IMR-90 (cell line): ENCODE measurements at regions not wholly inside any gene's neighbourhood (a gene's known extent, or its start where the extent isn't known, plus 50 kb on each side); places are given as distances from the start of the nearest gene placed in this dataset.

Experiments used
- ATAC-seq: fragments of 200-7000 bp; cut with Tn5 transposase; 2 replicates; pipeline ENCODE4 v1.9.1; 2020; ENCODE audit warnings: low read depth, mild to moderate bottlenecking, moderate library complexity
- BruUV-seq: library from RNA; stranded (reverse); fragments of 400-500 nt; replicated peaks from 2 replicates; lab custom pipeline; 2021; lab: Mats Ljungman, UMichigan
- CTCF ChIA-PET: fragments of 300-600 bp; formaldehyde crosslinking; extraction: SDS; loops from one replicate; lab custom pipeline; 2021; ENCODE audit warnings: antibody characterized with exemption; lab: Yijun Ruan, JAX
- POLR2A ChIA-PET: fragments of 300-600 bp; sonication (Branson Sonifier 250); formaldehyde crosslinking; loops from one replicate; lab custom pipeline; 2022; ENCODE audit warnings: antibody characterized with exemption; ENCODE audit not compliant: unreplicated experiment; lab: Charles Lee
- DNase-seq: peaks from one replicate; pipeline ENCODE4 v3.0.0; 2013
- H2AFZ ChIP-seq: replicated peaks from 2 replicates; pipeline ENCODE3; 2013; ENCODE audit warnings: low read length, mild to moderate bottlenecking; ENCODE audit not compliant: poor library complexity
- H2AK5ac ChIP-seq: 2 replicates; pipeline ENCODE4 v1.6.1; 2013; ENCODE audit warnings: low read depth, low read length, inconsistent platforms
- H2AK9ac ChIP-seq: replicated peaks from 2 replicates; pipeline ENCODE3; 2013; ENCODE audit warnings: mild to moderate bottlenecking, low read depth, low read length, moderate library complexity; ENCODE audit not compliant: poor library complexity
- H2BK120ac ChIP-seq: 2 replicates; pipeline ENCODE4 v1.6.1; 2013; ENCODE audit warnings: low read depth, low read length, inconsistent platforms
- H2BK15ac ChIP-seq: 3 replicates; pipeline ENCODE4 v1.6.1; 2013; ENCODE audit warnings: low read depth, low read length, inconsistent platforms
- H2BK20ac ChIP-seq: 2 replicates; pipeline ENCODE4 v1.6.1; 2013; ENCODE audit warnings: low read depth, mild to moderate bottlenecking, inconsistent platforms, low read length, moderate library complexity
- H2BK5ac ChIP-seq: 2 replicates; pipeline ENCODE4 v1.6.1; 2013; ENCODE audit warnings: mild to moderate bottlenecking, low read depth, low read length, inconsistent platforms; ENCODE audit not compliant: poor library complexity, severe bottlenecking
- H3K14ac ChIP-seq: replicated peaks from 2 replicates; pipeline ENCODE4 v1.6.1; 2013; ENCODE audit warnings: low read depth, low read length, inconsistent platforms
- H3K18ac ChIP-seq: 2 replicates; pipeline ENCODE4 v1.6.1; 2013; ENCODE audit warnings: low read depth, low read length, control low read depth
- H3K23ac ChIP-seq: 2 replicates; pipeline ENCODE4 v1.6.1; 2013; ENCODE audit warnings: low read depth, low read length, inconsistent platforms
- H3K27ac ChIP-seq: 2 replicates; pipeline ENCODE4 v1.5.1; 2013; ENCODE audit warnings: mild to moderate bottlenecking, control low read depth, low read length; ENCODE audit not compliant: insufficient read depth
- H3K27me3 ChIP-seq: 2 replicates; pipeline ENCODE4 v1.6.1; 2013; ENCODE audit warnings: low read length; ENCODE audit not compliant: control insufficient read depth, insufficient read depth
- H3K36me3 ChIP-seq: 2 replicates; pipeline ENCODE4 v1.6.1; 2013; ENCODE audit warnings: low read length, mixed read lengths; ENCODE audit not compliant: control insufficient read depth, insufficient read depth
- H3K4ac ChIP-seq: 2 replicates; pipeline ENCODE4 v1.6.1; 2013; ENCODE audit warnings: low read depth, low read length, inconsistent platforms
- H3K4me1 ChIP-seq: 2 replicates; pipeline ENCODE4 v1.6.1; 2013; ENCODE audit warnings: low read length, mixed read lengths; ENCODE audit not compliant: control insufficient read depth, insufficient read depth
- H3K4me2 ChIP-seq: 2 replicates; pipeline ENCODE4 v1.6.1; 2013; ENCODE audit warnings: low read depth, mild to moderate bottlenecking, control low read depth, low read length, moderate library complexity
- H3K4me3 ChIP-seq: 2 replicates; pipeline ENCODE4 v1.5.1; 2013; ENCODE audit warnings: low read depth, mild to moderate bottlenecking, control low read depth, low read length, moderate library complexity; ENCODE audit not compliant: insufficient read depth
- H3K56ac ChIP-seq: 2 replicates; pipeline ENCODE4 v1.6.1; 2013; ENCODE audit warnings: low read length, inconsistent platforms; ENCODE audit not compliant: insufficient read depth; ENCODE audit errors: extremely low read depth
- H3K79me1 ChIP-seq, 2 experiments: 2 replicates each; pipeline ENCODE4 v1.6.1; 2013; ENCODE audit warnings: low read length in 2 of 2, inconsistent platforms in 1 of 2, low read depth in 1 of 2
- H3K9ac ChIP-seq: 2 replicates; pipeline ENCODE4 v1.6.1; 2013; ENCODE audit warnings: low read depth, low read length, control low read depth
- H3K9me1 ChIP-seq: 2 replicates; pipeline ENCODE4 v1.6.1; 2013; ENCODE audit warnings: low read length, inconsistent platforms; ENCODE audit not compliant: insufficient read depth
- H3K9me3 ChIP-seq: 2 replicates; pipeline ENCODE4 v1.6.1; 2013; ENCODE audit warnings: low read length; ENCODE audit not compliant: control insufficient read depth, insufficient read depth
- H4K20me1 ChIP-seq: 2 replicates; pipeline ENCODE4 v1.6.1; 2013; ENCODE audit warnings: low read length, inconsistent platforms; ENCODE audit not compliant: insufficient read depth
- H4K5ac ChIP-seq: 2 replicates; pipeline ENCODE4 v1.6.1; 2013; ENCODE audit warnings: mild to moderate bottlenecking, low read depth, low read length, control low read depth
- H4K8ac ChIP-seq, 2 experiments: 2 replicates each; pipeline ENCODE4 v1.6.1; 2013; ENCODE audit warnings: low read depth in 2 of 2, low read length in 2 of 2, control low read depth in 1 of 2, inconsistent platforms in 1 of 2
- H4K91ac ChIP-seq: 2 replicates; pipeline ENCODE4 v1.6.1; 2013; ENCODE audit warnings: low read depth, low read length, inconsistent platforms; ENCODE audit not compliant: insufficient read depth
- BHLHE40 ChIP-seq: fragments of 150-350 bp; IDR thresholded peaks from 2 replicates; pipeline ENCODE4 v1.6.1; 2016; ENCODE audit warnings: mild to moderate bottlenecking, low read depth, low read length
- CHD1 ChIP-seq: IDR thresholded peaks from 2 replicates; pipeline ENCODE4 v1.6.1; 2012; ENCODE audit warnings: low read depth, low read length, improper control_type of control experiment
- MXI1 ChIP-seq: IDR thresholded peaks from 2 replicates; pipeline ENCODE4 v1.6.1; 2012; ENCODE audit warnings: low read depth, mild to moderate bottlenecking, low read length, moderate library complexity, borderline replicate concordance
- NFE2L2 ChIP-seq: fragments of 150-350 bp; IDR thresholded peaks from 2 replicates; pipeline ENCODE4 v1.6.1; 2016; ENCODE audit warnings: low read depth, mild to moderate bottlenecking, low read length
- USF2 ChIP-seq: fragments of 150-350 bp; IDR thresholded peaks from 2 replicates; pipeline ENCODE4 v1.6.1; 2017; ENCODE audit warnings: mild to moderate bottlenecking, antibody characterized with exemption, low read length, low read depth
- WGBS, 2 experiments: methylation state at CpG; one replicate each; pipeline versions ENCODE4 v1.1.5 to v1.1.7; 2013; ENCODE audit warnings: missing lambda C conversion rate in 2 of 2; ENCODE audit not compliant: insufficient read length in 1 of 2; ENCODE audit errors: extremely low coverage in 2 of 2; 5-methylcytosine and 5-hydroxymethylcytosine counted together
- dilution Hi-C: fragments of 300-500 bp; cut with HindIII; formaldehyde crosslinking; loops from one replicate; pipeline ENCODE4 v1.14.3; 2018; ENCODE audit warnings: low sequenced_read_pairs; ENCODE audit not compliant: unreplicated experiment
- in situ Hi-C: fragments of 300-500 bp; cut with MboI; formaldehyde crosslinking; loops from 3 replicates; pipeline ENCODE4 v1.14.3; 2019; ENCODE audit warnings: low sequenced_read_pairs, inconsistent platforms, mixed read lengths
- intact Hi-C: fragments of 100-400 bp; cut with micrococcal nuclease; formaldehyde crosslinking; loops from 2 replicates; pipeline ENCODE4 v1.10.0; 2022
- TF ChIP-seq, protein P1 (sequence below): fragments of 150-350 bp; IDR thresholded peaks from 2 replicates; pipeline ENCODE4 v1.6.1; 2016; ENCODE audit warnings: low read depth, mild to moderate bottlenecking, low read length, moderate library complexity, borderline replicate concordance

GRCh38 chr20:24046888-24047287 is 58.3 kb upstream of the GGTLC1 start:
- no peak overlapping the region for H2BK15ac ChIP-seq
- H2AK9ac ChIP-seq = no peak overlapping the region
- no peak overlapping the region for H3K4me2 ChIP-seq
- H2BK20ac ChIP-seq = no peak overlapping the region
- no peak overlapping the region for H3K27ac ChIP-seq
- no peak overlapping the region for H3K14ac ChIP-seq
- DNase-seq (no peak), ATAC-seq (no peak)
- H3K23ac ChIP-seq = no peak overlapping the region; the same call in 1 of the 2 replicates
- no peak overlapping the region for H4K5ac ChIP-seq
- no CpG with 5 or more reads among the region's 1 CpG for WGBS, 2 experiments
- H2BK5ac ChIP-seq = no peak overlapping the region
- in situ Hi-C loops = no loop called here
- no peak overlapping the region for H3K56ac ChIP-seq
- no peaks in the 10 kb centered on the region for H3K36me3 ChIP-seq
- ChIA-PET CTCF (no interaction called here), POLR2A (no interaction called here)
- H3K9me1 ChIP-seq = no peaks in the 10 kb centered on the region
- H2AK5ac ChIP-seq = no peak overlapping the region
- no peak overlapping the region for H2AFZ ChIP-seq
- H4K91ac ChIP-seq = no peak overlapping the region
- no peaks in the 10 kb centered on the region for H3K4me1 ChIP-seq
- no peak overlapping the region for H3K9ac ChIP-seq
- BruUV-seq = no TSS peak
- no peak overlapping the region for H2BK120ac ChIP-seq
- H4K8ac ChIP-seq = no peak overlapping the region
- H3K9me3 ChIP-seq = no peaks in the 10 kb centered on the region
- no peaks in the 10 kb centered on the region for H3K27me3 ChIP-seq
- no peaks in the 10 kb centered on the region for H4K20me1 ChIP-seq
- H3K18ac ChIP-seq = no peak overlapping the region
- H3K4ac ChIP-seq = no peak overlapping the region
- no peak overlapping the region for H3K4me3 ChIP-seq
- dilution Hi-C loops = no loop called here
- no peaks in the 10 kb centered on the region for H3K79me1 ChIP-seq
- intact Hi-C loops = no loop called here
- no peak for TF ChIP-seq USF2
- no peak for TF ChIP-seq MXI1
- no peak for TF ChIP-seq BHLHE40
- TF ChIP-seq CHD1 = no peak
- TF ChIP-seq, protein P1, sequence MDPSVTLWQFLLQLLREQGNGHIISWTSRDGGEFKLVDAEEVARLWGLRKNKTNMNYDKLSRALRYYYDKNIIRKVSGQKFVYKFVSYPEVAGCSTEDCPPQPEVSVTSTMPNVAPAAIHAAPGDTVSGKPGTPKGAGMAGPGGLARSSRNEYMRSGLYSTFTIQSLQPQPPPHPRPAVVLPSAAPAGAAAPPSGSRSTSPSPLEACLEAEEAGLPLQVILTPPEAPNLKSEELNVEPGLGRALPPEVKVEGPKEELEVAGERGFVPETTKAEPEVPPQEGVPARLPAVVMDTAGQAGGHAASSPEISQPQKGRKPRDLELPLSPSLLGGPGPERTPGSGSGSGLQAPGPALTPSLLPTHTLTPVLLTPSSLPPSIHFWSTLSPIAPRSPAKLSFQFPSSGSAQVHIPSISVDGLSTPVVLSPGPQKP = no peak
- TF ChIP-seq NFE2L2 = no peak
